ENCODE measurements at regions not wholly inside any gene's neighbourhood (a gene's known extent, or its start where the extent isn't known, plus 50 kb on each side); places are given as distances from the start of the nearest gene placed in this dataset.

DNA sequence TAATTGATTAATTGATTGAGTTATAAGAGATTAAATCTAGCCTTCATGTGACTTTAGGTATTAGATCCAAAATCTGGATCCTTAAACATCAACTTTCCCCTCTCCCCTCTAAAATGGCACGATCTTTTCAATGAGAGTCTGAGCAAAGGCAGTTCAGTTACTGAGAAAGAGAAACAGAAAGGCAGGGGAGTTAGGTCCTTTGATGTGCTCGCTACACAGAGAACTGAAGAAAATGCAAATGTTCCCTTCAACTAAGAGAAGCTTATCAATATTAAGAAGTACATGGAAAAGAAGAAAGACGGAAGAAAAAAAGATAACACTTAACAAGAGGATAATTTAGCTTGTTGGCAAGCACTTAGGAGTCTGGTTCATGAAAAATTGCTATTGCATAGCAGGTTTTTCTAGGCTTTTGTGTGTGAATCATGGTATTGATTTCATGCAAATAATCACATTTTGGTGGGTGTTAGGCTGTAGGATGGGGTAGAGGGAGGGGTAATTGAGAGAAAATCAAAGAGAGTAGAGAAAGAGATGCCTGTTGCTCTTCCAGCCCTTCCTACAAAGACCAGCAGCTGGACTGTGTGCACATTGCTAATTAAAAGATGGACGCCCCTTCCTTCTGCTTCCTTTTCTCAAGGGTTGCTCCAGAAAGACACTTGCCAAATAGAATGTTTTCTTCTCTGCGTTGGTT, 307.6 kb upstream of the PLXNA2 start:
- Histone ChIP-seq H3K4me3 (ENCODE audit: low read depth in 2 of 2, low read length in 2 of 2) (no peak overlapping the region), H3K27ac (ENCODE audit: low read length) (no peak overlapping the region), H3K36me3 (ENCODE audit: control insufficient read depth, insufficient read depth, low read length) (no peaks in the 10 kb centered on the region), H3K9me3 (ENCODE audit: control insufficient read depth, insufficient read depth, low read depth, low read length) (no peaks in the 10 kb centered on the region), H3K27me3 (ENCODE audit: control insufficient read depth, insufficient read depth, low read length) (no peaks in the 10 kb centered on the region), H3K4me1 (ENCODE audit: control insufficient read depth, insufficient read depth, low read length) (no peaks in the 10 kb centered on the region)
- no TSS peak for BruUV-seq (replicated peaks)
- in situ Hi-C loops (cut with HindIII; ENCODE audit: low pct_unique_long_range_greater_than_20kb, low sequenced_read_pairs), result no loop called here
- POLR2A ChIA-PET, result no interaction called here
- CTCF ChIA-PET, result no interaction called here
- no peak for DNase-seq (ENCODE audit: low read depth, low spot score)
- TF ChIP-seq, protein P1, sequence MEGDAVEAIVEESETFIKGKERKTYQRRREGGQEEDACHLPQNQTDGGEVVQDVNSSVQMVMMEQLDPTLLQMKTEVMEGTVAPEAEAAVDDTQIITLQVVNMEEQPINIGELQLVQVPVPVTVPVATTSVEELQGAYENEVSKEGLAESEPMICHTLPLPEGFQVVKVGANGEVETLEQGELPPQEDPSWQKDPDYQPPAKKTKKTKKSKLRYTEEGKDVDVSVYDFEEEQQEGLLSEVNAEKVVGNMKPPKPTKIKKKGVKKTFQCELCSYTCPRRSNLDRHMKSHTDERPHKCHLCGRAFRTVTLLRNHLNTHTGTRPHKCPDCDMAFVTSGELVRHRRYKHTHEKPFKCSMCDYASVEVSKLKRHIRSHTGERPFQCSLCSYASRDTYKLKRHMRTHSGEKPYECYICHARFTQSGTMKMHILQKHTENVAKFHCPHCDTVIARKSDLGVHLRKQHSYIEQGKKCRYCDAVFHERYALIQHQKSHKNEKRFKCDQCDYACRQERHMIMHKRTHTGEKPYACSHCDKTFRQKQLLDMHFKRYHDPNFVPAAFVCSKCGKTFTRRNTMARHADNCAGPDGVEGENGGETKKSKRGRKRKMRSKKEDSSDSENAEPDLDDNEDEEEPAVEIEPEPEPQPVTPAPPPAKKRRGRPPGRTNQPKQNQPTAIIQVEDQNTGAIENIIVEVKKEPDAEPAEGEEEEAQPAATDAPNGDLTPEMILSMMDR (IDR thresholded peaks at IDR 0.05), result no peak
- TF ChIP-seq POLR2AphosphoS5 (IDR thresholded peaks at IDR 0.05; ENCODE audit: low read depth, low read length) (no peak), TCF7L2 (IDR thresholded peaks at IDR 0.05; ENCODE audit: low read depth, low read length) (no peak), REST (IDR thresholded peaks at IDR 0.05; ENCODE audit: insufficient read depth in 1 of 2, low read depth in 2 of 2, low read length in 1 of 2) (no peak), SIN3A (IDR thresholded peaks at IDR 0.05; ENCODE audit: borderline replicate concordance, insufficient read depth, low read depth, low read length) (no peak)
- ATAC-seq, result no peak
- intact Hi-C loops (cut with micrococcal nuclease; ENCODE audit: unreplicated experiment), result no loop called here

DNA sequence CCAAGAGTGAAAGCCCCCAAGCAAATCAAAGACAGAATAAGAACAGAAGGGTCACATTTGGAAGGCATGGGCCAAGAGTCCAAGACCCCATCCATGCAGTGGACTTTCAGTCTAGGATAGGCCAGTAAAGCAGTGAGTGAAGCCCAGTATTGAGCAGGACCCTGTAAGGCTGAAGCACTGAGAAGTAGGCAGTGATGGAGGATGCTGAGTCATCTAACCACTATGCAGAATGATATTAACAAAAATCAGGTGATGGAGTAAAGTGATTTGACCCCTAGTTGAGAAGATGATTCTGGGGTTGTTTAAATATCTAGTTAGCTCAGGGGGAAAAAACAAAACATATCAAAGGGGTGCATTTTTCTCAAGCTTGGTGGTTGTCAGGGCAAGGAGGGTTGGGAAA, 308.7 kb upstream of the PLXNA2 start:
- no peaks in the 10 kb centered on the region for H3K4me1 ChIP-seq (ENCODE audit: control insufficient read depth, insufficient read depth, low read length)
- no peaks in the 10 kb centered on the region for H3K36me3 ChIP-seq (ENCODE audit: control insufficient read depth, insufficient read depth, low read length)
- no peak for ATAC-seq
- no peaks in the 10 kb centered on the region for H3K27me3 ChIP-seq (ENCODE audit: control insufficient read depth, insufficient read depth, low read length)
- no peak overlapping the region for H3K27ac ChIP-seq (ENCODE audit: low read length)
- BruUV-seq (replicated peaks), result no TSS peak
- in situ Hi-C loops (cut with HindIII; ENCODE audit: low pct_unique_long_range_greater_than_20kb, low sequenced_read_pairs), result no loop called here
- ChIA-PET CTCF (no interaction called here), POLR2A (no interaction called here)
- intact Hi-C loops (cut with micrococcal nuclease; ENCODE audit: unreplicated experiment), result no loop called here
- DNase-seq (ENCODE audit: low read depth, low spot score), result no peak
- no peak for TF ChIP-seq TCF7L2 (IDR thresholded peaks at IDR 0.05; ENCODE audit: low read depth, low read length)
- TF ChIP-seq REST (IDR thresholded peaks at IDR 0.05; ENCODE audit: insufficient read depth in 1 of 2, low read depth in 2 of 2, low read length in 1 of 2), result no peak
- TF ChIP-seq SIN3A (IDR thresholded peaks at IDR 0.05; ENCODE audit: borderline replicate concordance, insufficient read depth, low read depth, low read length), result no peak
- TF ChIP-seq POLR2AphosphoS5 (IDR thresholded peaks at IDR 0.05; ENCODE audit: low read depth, low read length), result no peak
- TF ChIP-seq, protein P1 (IDR thresholded peaks at IDR 0.05), result no peak
- no peak overlapping the region for H3K4me3 ChIP-seq (ENCODE audit: low read depth in 2 of 2, low read length in 2 of 2)
- no peaks in the 10 kb centered on the region for H3K9me3 ChIP-seq (ENCODE audit: control insufficient read depth, insufficient read depth, low read depth, low read length)
